Calu3 (cell line): ENCODE measurements at regions not wholly inside any gene's neighbourhood (a gene's known extent, or its start where the extent isn't known, plus 50 kb on each side); places are given as distances from the start of the nearest gene placed in this dataset.

ENCODE experiments used
- BruUV-seq: library from RNA; stranded (reverse); fragments of 400-500 nt; replicated peaks from 2 replicates; lab custom pipeline; 2021; lab: Mats Ljungman, UMichigan
- CTCF ChIA-PET: fragments of 300-600 bp; sonication (Branson Sonifier 250); formaldehyde crosslinking; loops from one replicate; lab custom pipeline; 2022; ENCODE audit warnings: antibody characterized with exemption; lab: Charles Lee
- DNase-seq: peaks from one replicate; pipeline ENCODE4 v3.0.0; 2022
- H3K27ac Mint-ChIP-seq: one replicate; pipeline ENCODE4 v1.8.0; 2022; ENCODE audit warnings: mixed read lengths; ENCODE audit not compliant: unreplicated experiment
- H3K27me3 Mint-ChIP-seq: one replicate; pipeline ENCODE4 v1.8.0; 2022; ENCODE audit warnings: mixed read lengths; ENCODE audit not compliant: unreplicated experiment
- H3K36me3 Mint-ChIP-seq: one replicate; pipeline ENCODE4 v1.8.0; 2022; ENCODE audit warnings: mild to moderate bottlenecking, moderate library complexity, mixed read lengths; ENCODE audit not compliant: insufficient read depth, unreplicated experiment
- H3K4me1 Mint-ChIP-seq: one replicate; pipeline ENCODE4 v1.8.0; 2022; ENCODE audit warnings: mild to moderate bottlenecking, low read depth, mixed read lengths; ENCODE audit not compliant: unreplicated experiment
- H3K4me3 Mint-ChIP-seq: one replicate; pipeline ENCODE4 v1.8.0; 2022; ENCODE audit warnings: mild to moderate bottlenecking, low read depth, moderate library complexity, mixed read lengths; ENCODE audit not compliant: unreplicated experiment
- H3K9me3 Mint-ChIP-seq: one replicate; pipeline ENCODE4 v1.8.0; 2022; ENCODE audit warnings: low read depth, mixed read lengths; ENCODE audit not compliant: unreplicated experiment
- intact Hi-C: fragments of 100-400 bp; cut with micrococcal nuclease; formaldehyde crosslinking; loops from one replicate; pipeline ENCODE4 v1.10.0; 2022; ENCODE audit not compliant: unreplicated experiment
- TF ChIP-seq, protein P1 (sequence below): fragments of 200-600 bp; IDR thresholded peaks from one replicate; pipeline ENCODE4 v1.8.0; 2022; ENCODE audit warnings: antibody characterized with exemption; ENCODE audit not compliant: unreplicated experiment

DNA sequence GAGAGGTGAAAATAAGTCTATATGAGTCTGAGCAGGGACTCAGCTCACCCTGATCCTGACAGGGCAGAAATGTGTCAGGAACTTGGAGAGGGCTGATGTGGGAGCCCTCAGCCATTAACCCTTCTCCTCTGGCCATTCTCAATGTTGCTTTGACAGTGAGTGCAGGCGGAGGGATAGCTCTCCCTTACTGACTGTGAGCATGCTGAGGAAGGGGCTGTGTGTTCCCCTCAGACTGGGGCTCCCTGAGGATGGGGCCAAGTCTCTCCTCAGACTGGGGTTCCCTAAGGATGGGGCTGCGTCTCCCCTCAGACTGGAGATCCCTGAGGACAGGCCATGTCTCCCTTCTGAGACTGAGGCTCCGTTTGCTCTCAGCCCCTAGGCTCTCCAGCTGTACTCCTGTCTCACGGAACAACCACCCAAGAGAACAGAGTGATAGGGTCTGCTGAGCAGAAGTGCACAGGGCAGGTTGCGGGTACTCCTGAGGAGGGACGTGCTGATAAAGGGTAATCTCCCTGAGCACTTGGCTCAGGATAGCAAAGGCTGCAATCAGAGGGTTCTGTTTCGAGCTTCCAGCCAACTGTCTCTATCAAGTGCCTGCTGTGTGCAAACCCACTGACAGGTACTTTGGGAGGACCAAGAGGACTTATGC lies 141.0 kb downstream of the MRPL14 start:
- CTCF ChIA-PET: interaction anchor here (1.0 to 1.4 kb wide), 4 partner anchors 11 to 78 kb away, joined by 3 read pairs; no protein-coding TSS in a partner anchor
- TF ChIP-seq, protein P1, sequence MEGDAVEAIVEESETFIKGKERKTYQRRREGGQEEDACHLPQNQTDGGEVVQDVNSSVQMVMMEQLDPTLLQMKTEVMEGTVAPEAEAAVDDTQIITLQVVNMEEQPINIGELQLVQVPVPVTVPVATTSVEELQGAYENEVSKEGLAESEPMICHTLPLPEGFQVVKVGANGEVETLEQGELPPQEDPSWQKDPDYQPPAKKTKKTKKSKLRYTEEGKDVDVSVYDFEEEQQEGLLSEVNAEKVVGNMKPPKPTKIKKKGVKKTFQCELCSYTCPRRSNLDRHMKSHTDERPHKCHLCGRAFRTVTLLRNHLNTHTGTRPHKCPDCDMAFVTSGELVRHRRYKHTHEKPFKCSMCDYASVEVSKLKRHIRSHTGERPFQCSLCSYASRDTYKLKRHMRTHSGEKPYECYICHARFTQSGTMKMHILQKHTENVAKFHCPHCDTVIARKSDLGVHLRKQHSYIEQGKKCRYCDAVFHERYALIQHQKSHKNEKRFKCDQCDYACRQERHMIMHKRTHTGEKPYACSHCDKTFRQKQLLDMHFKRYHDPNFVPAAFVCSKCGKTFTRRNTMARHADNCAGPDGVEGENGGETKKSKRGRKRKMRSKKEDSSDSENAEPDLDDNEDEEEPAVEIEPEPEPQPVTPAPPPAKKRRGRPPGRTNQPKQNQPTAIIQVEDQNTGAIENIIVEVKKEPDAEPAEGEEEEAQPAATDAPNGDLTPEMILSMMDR: no peak
- no peak for DNase-seq
- no peak overlapping the region for H3K27ac Mint-ChIP-seq
- H3K36me3 Mint-ChIP-seq: no peaks in the 10 kb centered on the region
- no peaks in the 10 kb centered on the region for H3K9me3 Mint-ChIP-seq
- H3K4me1 Mint-ChIP-seq: peaks cover 34% of the 10 kb centered on the region
- no TSS peak for BruUV-seq
- H3K4me3 Mint-ChIP-seq: no peak overlapping the region
- H3K27me3 Mint-ChIP-seq: no peaks in the 10 kb centered on the region
- intact Hi-C loops: no loop called here

DNA sequence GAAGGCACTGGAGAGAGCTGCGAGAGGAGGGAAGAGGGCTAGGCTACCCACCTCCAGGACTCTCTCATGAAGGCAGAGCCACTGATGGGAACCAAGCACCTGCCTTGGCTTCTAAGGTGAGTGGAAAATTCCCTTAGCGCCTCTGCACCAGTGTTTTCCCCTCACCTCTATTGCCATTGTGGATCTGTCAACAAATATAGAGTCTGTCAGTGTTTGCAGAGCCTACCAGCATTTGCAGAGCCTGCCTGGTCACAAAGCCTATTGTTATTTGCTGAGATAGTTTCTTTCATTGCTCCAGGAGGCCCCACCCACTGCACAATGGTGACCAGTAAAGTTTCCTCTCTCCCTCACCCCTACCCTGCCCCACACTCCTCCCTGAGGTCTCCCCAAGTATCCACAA lies 141.9 kb downstream of the MRPL14 start:
- no peaks in the 10 kb centered on the region for H3K27me3 Mint-ChIP-seq
- H3K4me1 Mint-ChIP-seq: peaks cover 24% of the 10 kb centered on the region
- TF ChIP-seq, protein P1: no peak
- no peak for DNase-seq
- CTCF ChIA-PET: interaction anchor here (1.4 kb wide), 1 partner anchor 12 kb away, joined by 3 read pairs; no protein-coding TSS in a partner anchor
- no peak overlapping the region for H3K4me3 Mint-ChIP-seq
- H3K9me3 Mint-ChIP-seq: no peaks in the 10 kb centered on the region
- no peak overlapping the region for H3K27ac Mint-ChIP-seq
- no peaks in the 10 kb centered on the region for H3K36me3 Mint-ChIP-seq
- intact Hi-C loops: no loop called here
- BruUV-seq: no TSS peak

DNA sequence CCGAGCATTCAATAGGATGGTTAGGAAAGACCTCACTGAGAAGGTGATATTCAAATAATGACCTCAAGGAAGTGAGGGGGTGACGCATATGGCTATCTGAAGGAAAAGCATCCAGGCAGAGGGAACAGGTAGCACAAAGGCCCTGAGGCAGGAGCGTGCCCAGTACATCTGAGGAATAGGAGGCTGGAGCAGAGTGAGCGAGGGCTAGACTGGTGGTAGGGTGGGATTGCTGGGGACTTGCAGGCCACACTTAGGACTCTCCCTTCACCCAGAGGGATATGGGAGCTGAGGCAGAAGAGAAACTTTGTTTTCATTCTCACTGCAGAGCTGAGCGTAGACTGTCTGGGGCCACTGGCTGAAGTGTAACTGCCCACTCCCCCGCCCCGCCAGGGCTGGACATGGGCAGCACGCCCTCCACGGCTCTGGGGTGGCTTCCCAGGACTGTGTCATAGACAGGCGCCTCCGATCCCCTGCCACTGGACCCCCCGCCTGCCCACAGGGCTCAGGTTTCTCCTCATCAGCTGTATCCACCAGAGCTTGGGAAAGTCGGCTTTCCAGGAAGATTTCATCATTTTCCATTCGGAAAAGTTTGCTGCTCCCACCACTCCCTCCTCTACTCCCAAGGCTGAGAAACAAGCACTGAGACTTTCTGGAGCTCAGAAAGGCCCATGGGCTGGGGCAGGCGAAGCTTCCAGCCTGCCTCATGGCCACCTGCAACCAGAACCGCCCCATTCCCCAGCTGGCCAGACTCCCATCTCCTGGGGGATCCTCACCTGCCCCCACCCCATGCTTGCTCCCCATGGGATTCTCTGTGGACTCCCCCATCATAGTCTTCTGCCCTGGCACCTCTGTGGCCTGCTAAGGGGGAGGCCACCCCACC lies 142.6 kb downstream of the MRPL14 start:
- no peak for DNase-seq

DNA sequence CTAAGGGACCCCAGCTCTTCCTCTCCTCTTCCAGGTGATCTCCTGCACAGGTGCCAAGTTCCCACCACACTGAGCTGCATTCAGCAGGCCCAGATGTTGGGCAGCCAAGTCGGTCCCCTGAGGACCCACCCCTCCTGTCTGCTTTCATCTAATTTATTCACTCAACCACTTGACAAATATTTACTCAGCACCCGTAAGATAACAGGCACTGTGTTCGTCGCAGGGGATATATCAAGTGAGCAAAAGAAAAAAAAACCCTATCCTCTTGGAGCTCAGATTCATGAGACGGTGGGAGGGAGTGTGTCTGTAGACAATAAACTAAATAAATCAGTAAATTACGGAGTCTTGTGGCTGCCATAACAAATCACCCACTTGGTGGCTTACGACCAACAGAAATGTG lies 143.6 kb downstream of the MRPL14 start:
- no peak for DNase-seq
- TF ChIP-seq, protein P1: no peak
- BruUV-seq: no TSS peak
- no peak overlapping the region for H3K4me3 Mint-ChIP-seq
- no peaks in the 10 kb centered on the region for H3K9me3 Mint-ChIP-seq
- no peaks in the 10 kb centered on the region for H3K36me3 Mint-ChIP-seq
- no peaks in the 10 kb centered on the region for H3K27me3 Mint-ChIP-seq
- H3K4me1 Mint-ChIP-seq: peaks cover 13% of the 10 kb centered on the region
- no peak overlapping the region for H3K27ac Mint-ChIP-seq
- CTCF ChIA-PET: interaction anchor here (0.8 to 1.1 kb wide), 2 partner anchors 47 to 214 kb away, joined by 3 read pairs; partner anchors contain the start of gene VEGFA
- intact Hi-C loops: no loop called here

More for the DNA sequence above, 142.6 kb downstream of the MRPL14 start:
- TF ChIP-seq, protein P1: no peak
- no TSS peak for BruUV-seq
- no peak overlapping the region for H3K27ac Mint-ChIP-seq
- intact Hi-C loops: no loop called here
- H3K27me3 Mint-ChIP-seq: no peaks in the 10 kb centered on the region
- peaks cover 18% of the 10 kb centered on the region for H3K4me1 Mint-ChIP-seq
- H3K9me3 Mint-ChIP-seq: no peaks in the 10 kb centered on the region
- CTCF ChIA-PET: interaction anchor here (1.4 kb wide), 1 partner anchor 12 kb away, joined by 3 read pairs; no protein-coding TSS in a partner anchor
- H3K4me3 Mint-ChIP-seq: no peak overlapping the region
- no peaks in the 10 kb centered on the region for H3K36me3 Mint-ChIP-seq
